ENCODE measurements at regions not wholly inside any gene's neighbourhood (a gene's known extent, or its start where the extent isn't known, plus 50 kb on each side); places are given as distances from the start of the nearest gene placed in this dataset.
"Not testable (repeated sequence)": the region's sequence is repeated elsewhere in the genome, so short reads cannot be mapped to it uniquely, and the experiment has no call there.

DNA sequence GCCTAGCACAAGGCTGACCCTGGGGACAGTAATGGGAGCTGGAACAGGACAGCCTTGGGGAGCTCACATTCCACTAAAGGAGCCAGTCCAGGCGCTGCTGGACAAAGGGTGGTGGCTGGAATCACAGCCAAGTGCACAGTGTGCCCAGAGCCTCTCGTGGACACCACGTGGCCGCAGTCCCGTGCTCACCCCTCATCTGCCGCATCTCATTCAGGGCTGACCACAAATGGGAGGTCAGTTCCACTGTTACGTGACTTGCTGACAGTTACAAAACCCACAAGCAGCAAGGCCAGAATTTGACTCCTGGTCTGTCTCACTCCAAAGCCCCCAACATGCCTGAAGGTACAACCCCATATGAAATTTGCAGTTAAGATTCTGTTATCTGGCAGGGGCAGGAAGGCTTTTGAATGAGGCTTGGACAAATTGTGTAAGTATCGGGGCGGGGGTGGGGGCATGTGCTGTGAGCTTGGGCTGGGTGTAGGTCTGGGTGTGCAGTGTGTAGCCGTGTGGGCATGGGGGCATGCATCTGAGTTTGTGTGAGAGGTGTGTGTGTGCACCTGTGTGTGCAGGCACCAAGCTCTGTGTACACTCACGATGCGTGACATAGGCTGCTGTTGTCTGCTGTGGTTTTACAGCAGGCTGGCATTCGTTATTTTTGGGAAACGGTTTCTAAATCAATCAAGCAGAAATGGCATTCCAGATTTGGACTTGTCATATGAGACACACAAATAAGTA, 301.7 kb downstream of the BRD1 start:
- DNase-seq (ENCODE audit: low read depth): no peak

GRCh38 chr22:49525360-49525759, 302.3 kb downstream of the BRD1 start:
- no peak for DNase-seq (ENCODE audit: low read depth)

DNA sequence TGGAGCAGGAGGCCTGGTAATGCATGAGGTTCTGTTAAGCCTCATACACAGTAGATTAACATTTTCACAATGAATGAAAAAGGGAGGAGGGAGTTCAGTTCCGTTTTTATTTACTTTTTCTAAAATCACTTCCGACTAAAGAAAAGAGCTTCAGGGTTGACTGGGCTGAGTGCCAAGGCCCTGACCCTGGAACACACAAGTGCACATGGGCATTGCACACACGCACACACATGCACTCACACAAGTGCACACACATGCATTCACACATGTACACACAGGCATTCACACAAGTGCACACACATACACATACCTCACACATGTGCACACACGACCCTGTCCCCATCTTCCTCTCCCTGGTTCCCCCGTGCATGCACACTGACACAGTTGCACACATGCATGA, 303.3 kb downstream of the BRD1 start:
- no peak for DNase-seq (ENCODE audit: low read depth)

DNA sequence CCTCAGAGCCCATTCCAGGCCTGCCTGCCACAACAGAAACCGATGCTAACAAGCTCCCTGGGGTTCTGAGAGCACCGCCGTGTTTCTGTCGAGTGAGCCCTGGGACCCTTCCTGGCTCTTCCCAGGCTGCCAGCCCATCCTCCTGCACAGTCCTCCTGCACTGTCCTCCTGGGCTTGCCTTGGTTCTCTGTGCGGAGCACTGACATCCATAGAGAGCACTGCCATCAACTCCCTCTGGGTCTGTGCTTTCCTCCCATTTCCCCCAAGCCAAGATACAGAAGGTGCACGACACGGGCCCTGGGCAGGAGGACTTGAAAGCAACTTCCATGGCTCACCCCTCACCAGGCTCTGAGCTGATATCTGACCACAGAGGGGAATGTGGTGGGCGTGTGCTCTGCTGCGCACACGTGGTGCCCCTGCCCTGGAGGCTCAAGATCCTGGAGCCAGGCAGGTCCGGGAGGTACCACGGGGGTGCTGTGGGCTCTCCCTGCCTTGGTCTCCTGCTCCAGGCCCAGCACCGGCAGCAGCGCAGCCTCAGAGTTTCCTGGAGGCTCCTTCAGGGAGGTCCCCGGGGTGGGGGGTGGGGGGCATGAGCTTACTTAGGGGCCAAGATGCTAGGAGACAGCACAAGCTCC, 304.2 kb downstream of the BRD1 start:
- no peak for DNase-seq (ENCODE audit: low read depth)

DNA sequence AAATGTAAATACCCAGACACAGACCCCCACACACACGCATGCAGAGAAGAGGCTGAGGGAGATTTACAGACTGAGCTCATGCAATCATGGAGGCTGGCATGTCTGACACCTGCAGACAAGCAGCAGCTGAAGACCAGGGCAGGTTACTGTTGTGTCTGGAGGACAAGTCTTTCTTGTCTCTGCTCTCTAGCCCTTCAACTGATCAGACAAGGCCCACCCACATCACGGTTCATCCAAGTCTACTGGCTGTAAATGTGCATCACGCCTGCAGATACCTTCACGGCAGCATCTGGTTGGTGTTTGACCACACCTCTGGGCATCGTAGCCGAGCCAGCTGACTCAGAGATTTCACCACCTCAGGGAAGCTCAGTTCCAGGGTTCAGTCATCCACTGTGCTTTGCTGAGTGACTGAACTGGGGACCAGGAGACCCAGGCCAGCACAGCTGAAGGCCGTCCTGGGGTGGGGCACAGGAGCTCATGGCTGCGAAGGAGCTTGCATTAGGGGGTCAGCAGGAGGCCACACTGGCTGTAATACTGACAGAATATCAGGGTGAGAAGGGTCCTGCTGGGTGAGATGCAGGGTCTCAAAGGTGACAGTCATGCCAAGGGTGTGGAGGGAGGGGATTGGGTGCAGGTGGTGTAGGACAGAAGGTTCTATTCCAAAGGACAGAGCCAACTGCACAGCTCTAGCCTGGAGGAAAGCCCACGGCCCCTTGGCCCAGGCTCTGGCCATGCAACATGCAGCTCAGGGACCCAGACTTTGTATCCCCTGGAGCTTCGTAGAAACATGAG, 304.9 kb downstream of the BRD1 start:
- DNase-seq (ENCODE audit: low read depth): no peak

GRCh38 chr22:49521787-49522224, 305.9 kb downstream of the BRD1 start:
- no peak for DNase-seq (ENCODE audit: low read depth)

- DNase-seq (ENCODE audit: low read depth): no peak
Measured at GRCh38 chr22:49519117-49519737, 308.4 kb downstream of the BRD1 start.

DNA sequence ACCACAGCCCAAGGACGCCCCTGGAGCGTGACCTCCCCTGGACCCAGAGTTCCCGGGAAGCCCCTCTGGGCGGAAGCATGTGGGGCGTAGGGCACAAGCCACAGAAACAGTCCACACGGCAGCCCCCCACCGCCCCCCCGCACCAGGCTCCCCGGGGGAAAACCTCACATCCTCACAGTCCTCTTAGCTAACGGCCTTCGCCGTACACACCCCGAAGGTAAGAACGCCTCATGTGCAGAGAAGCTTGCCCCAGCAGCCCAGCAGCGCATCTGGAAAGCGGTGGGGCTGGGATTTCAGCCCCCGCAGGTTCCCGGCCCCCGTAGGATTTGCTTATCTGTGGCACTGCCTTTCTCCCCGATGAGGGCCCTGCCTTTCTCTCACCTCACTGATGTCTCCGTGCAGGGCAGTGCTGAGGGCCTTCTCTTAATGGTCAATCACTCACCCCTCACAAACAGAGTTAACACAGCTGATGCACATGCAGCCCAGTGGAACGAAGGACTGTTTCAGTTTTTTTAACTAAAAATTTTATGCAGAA, 309.2 kb downstream of the BRD1 start:
- no peak for DNase-seq (ENCODE audit: low read depth)

GRCh38 chr22:49517667-49518185, 309.9 kb downstream of the BRD1 start:
- DNase-seq (ENCODE audit: low read depth): no peak

DNA sequence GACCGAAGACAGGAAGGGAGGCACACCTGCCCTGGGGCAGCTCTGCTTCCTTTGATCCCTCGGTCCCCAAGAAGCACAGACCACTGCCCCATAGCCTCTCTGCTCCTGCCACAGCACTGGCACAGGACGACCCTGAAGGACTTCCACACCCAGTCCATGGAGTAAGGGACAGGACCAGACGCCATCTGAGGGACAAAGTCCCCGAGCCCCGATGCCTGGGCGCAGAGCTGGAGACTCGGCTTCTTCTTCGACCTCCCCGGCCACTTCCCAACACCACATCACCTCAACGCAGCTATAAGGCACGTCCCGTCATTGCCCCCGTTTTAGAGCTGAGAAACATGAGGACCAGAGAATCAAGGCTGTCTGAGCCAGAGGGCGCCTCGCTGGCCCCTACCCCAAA, 310.5 kb downstream of the BRD1 start:
- no peak for DNase-seq (ENCODE audit: low read depth)

GRCh38 chr22:49515475-49515874, 312.2 kb downstream of the BRD1 start:
- DNase-seq (ENCODE audit: low read depth): no peak

GRCh38 chr22:49514641-49515040, 313.0 kb downstream of the BRD1 start:
- no peak for DNase-seq (ENCODE audit: low read depth)

DNA sequence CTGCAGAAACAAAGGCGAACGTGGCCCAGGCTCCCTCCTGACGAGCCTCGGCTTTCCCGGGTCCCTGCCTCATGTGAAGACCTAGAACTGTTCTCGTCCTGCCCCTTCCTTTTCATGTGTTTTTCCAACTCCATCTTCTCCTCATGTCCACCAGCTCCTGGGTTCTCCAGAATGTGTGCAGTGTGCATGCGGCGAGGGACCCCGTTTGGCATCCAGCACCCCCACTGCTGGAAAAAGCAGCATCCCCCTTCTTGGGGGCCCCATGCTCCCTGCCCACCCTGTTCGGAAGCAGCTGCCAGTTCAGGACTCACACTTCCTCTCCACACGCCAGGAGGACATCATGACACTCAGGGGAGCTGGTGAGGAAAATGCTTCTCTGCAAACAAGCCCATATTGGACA, 313.5 kb downstream of the BRD1 start:
- no peak for DNase-seq (ENCODE audit: low read depth)

GRCh38 chr22:49513358-49513851, 314.3 kb downstream of the BRD1 start:
- DNase-seq (ENCODE audit: low read depth): no peak

- no peak for DNase-seq (ENCODE audit: low read depth)
Measured at GRCh38 chr22:49512487-49513165, 315.0 kb downstream of the BRD1 start.

DNA sequence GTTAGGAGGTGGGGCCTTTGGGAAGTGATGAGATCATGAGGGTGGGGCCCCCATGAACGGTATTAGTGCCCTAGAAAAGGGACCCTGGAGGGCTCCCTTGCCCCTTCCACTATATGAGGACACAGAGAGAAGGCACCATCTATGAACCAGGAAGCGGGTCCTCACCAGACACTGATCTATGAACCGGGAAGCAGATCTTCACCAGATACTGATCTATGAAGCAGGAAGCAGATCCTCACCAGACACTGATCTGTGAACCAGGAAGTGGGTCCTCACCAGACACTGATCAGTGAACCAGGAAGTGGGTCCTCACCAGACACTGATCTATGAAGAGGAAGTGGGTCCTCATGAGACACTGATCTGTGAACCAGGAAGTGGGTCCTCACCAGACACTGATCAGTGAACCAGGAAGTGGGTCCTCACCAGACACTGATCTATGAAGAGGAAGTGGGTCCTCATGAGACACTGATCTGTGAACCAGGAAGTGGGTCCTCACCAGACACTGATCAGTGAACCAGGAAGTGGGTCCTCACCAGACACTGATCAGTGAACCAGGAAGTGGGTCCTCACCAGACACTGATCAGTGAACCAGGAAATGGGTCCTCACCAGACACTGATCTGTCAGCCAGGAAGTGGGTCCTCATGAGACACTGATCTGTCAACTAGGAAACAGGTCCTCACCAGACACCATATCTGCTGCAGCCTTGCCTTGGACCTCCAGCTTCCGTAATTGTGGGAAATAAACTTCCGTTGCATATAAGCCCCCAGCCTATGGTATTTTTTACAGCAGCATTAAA, 316.1 kb downstream of the BRD1 start:
- DNase-seq (ENCODE audit: low read depth): not testable (repeated sequence)

DNA sequence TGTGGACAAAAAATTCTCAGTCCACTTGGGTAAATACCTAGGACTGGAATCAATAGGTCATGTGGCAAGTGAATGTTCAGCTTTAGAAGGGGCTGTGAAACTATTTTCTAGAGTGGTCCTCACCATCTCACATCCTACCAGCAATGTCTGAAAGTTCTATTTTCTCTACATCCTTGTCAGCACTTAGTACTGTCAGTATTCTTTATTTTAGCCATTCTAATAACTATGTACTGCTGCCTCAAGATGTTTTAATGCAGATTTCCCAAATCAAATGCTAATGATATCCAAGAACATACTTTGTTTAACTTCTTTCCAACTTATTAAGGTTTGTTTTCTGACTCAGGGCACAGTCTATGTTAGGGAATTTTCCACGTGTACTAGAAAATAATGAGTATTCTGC, 317.0 kb downstream of the BRD1 start:
- no peak for DNase-seq (ENCODE audit: low read depth)

GRCh38 chr22:49509016-49509415, 318.7 kb downstream of the BRD1 start:
- no peak for DNase-seq (ENCODE audit: low read depth)

GRCh38 chr22:49508561-49508960, 319.1 kb downstream of the BRD1 start:
- no peak for DNase-seq (ENCODE audit: low read depth)

- DNase-seq (ENCODE audit: low read depth): no peak
Measured at GRCh38 chr22:49507607-49508292, 319.9 kb downstream of the BRD1 start.

Measured in stimulated activated CD8-positive, alpha-beta memory T cell treated with anti-CD3 and anti-CD28 coated beads, Interleukin-12 subunit alpha, Interleukin-12 subunit beta, amount 100 ng/mL, for 4 hours (primary cell).